Upper lobe of right lung (tissue), 1 donor: ENCODE measurements at regions not wholly inside any gene's neighbourhood (a gene's known extent, or its start where the extent isn't known, plus 50 kb on each side); places are given as distances from the start of the nearest gene placed in this dataset.

Experiments
- ATAC-seq: fragments of 200-7000 bp; cut with Tn5 transposase; one replicate; pipeline ENCODE4 v1.9.1; 2020; ENCODE audit warnings: mild to moderate bottlenecking, moderate library complexity
- DNase-seq: peaks from one replicate; pipeline ENCODE4 v3.0.0-alpha.2; 2020
- H3K27ac ChIP-seq: fragments of 200-600 bp; one replicate; pipeline ENCODE4 v1.8.0; 2022
- H3K27me3 ChIP-seq: fragments of 200-600 bp; one replicate; pipeline ENCODE4 v1.8.0; 2022; ENCODE audit warnings: mild to moderate bottlenecking
- H3K36me3 ChIP-seq: fragments of 200-600 bp; one replicate; pipeline ENCODE4 v1.8.0; 2022
- H3K4me1 ChIP-seq: fragments of 200-600 bp; one replicate; pipeline ENCODE4 v1.8.0; 2022
- H3K4me3 ChIP-seq: fragments of 200-600 bp; one replicate; pipeline ENCODE4 v1.8.0; 2022; ENCODE audit warnings: mild to moderate bottlenecking
- H3K9me3 ChIP-seq: fragments of 200-600 bp; one replicate; pipeline ENCODE4 v1.8.0; 2022
- CTCF ChIP-seq: fragments of 200-600 bp; IDR thresholded peaks from one replicate; pipeline ENCODE4 v1.8.0; 2022; ENCODE audit warnings: antibody characterized with exemption
- intact Hi-C: fragments of 100-400 bp; cut with DNase I; formaldehyde crosslinking; loops from one replicate; pipeline ENCODE4 v1.11.0; 2022
- donor health status: DM: no; HTN: yes; CAD: no; lungs with severe emphysema.

- ATAC-seq (no peak), DNase-seq (no peak)
- Histone ChIP-seq H3K9me3 (no peaks in the 10 kb centered on the region), H3K27me3 (no peaks in the 10 kb centered on the region), H3K36me3 (no peaks in the 10 kb centered on the region), H3K4me3 (no peak overlapping the region), H3K27ac (no peak overlapping the region), H3K4me1 (no peaks in the 10 kb centered on the region)
- TF ChIP-seq CTCF: no peak
- intact Hi-C loops: no loop called here
These were observed 196.7 kb downstream of the SH3BP4 start for GRCh38 chr2:235148201-235149170.

- DNase-seq: no peak
- Histone ChIP-seq H3K9me3 (no peaks in the 10 kb centered on the region), H3K4me1 (no peaks in the 10 kb centered on the region), H3K27ac (no peak overlapping the region), H3K4me3 (no peak overlapping the region), H3K36me3 (no peaks in the 10 kb centered on the region), H3K27me3 (no peaks in the 10 kb centered on the region)
- intact Hi-C loops: no loop called here
- ATAC-seq: no peak
- no peak for TF ChIP-seq CTCF
These were observed 197.4 kb downstream of the SH3BP4 start for GRCh38 chr2:235149240-235149659.

GRCh38 chr2:235149736-235150135, 197.9 kb downstream of the SH3BP4 start:
- ATAC-seq (no peak), DNase-seq (no peak)
- Histone ChIP-seq H3K4me3 (no peak overlapping the region), H3K36me3 (no peaks in the 10 kb centered on the region), H3K4me1 (no peaks in the 10 kb centered on the region), H3K9me3 (no peaks in the 10 kb centered on the region), H3K27me3 (no peaks in the 10 kb centered on the region), H3K27ac (no peak overlapping the region)
- intact Hi-C loops: no loop called here
- TF ChIP-seq CTCF: no peak

GRCh38 chr2:235151152-235151551, 199.3 kb downstream of the SH3BP4 start:
- H3K27ac ChIP-seq: no peak overlapping the region
- H3K4me1 ChIP-seq: no peaks in the 10 kb centered on the region
- no peak for ATAC-seq
- no peak for TF ChIP-seq CTCF
- no peaks in the 10 kb centered on the region for H3K9me3 ChIP-seq
- no peaks in the 10 kb centered on the region for H3K36me3 ChIP-seq
- DNase-seq: no peak
- H3K4me3 ChIP-seq: no peak overlapping the region
- no peaks in the 10 kb centered on the region for H3K27me3 ChIP-seq
- intact Hi-C loops: no loop called here

- no peaks in the 10 kb centered on the region for H3K36me3 ChIP-seq
- no peak for TF ChIP-seq CTCF
- H3K4me3 ChIP-seq: no peak overlapping the region
- ATAC-seq (no peak), DNase-seq (no peak)
- intact Hi-C loops: no loop called here
- H3K27me3 ChIP-seq: no peaks in the 10 kb centered on the region
- no peaks in the 10 kb centered on the region for H3K9me3 ChIP-seq
- H3K27ac ChIP-seq: no peak overlapping the region
- no peaks in the 10 kb centered on the region for H3K4me1 ChIP-seq
These were observed 203.3 kb downstream of the SH3BP4 start for GRCh38 chr2:235155163-235155562.
